Astrocyte of the spinal cord (primary cell): ENCODE measurements at regions not wholly inside any gene's neighbourhood (a gene's known extent, or its start where the extent isn't known, plus 50 kb on each side); places are given as distances from the start of the nearest gene placed in this dataset.
"Not testable (repeated sequence)": the region's sequence is repeated elsewhere in the genome, so short reads cannot be mapped to it uniquely, and the experiment has no call there.

Experiments
- DNase-seq: peaks from one replicate; pipeline ENCODE4 v3.0.0; 2011; ENCODE audit warnings: low read depth, low spot score
- H3K4me3 ChIP-seq: 2 replicates; pipeline ENCODE4 v1.5.1; 2011; ENCODE audit warnings: low read depth, mild to moderate bottlenecking, low read length, moderate library complexity
- CTCF ChIP-seq: IDR thresholded peaks from 2 replicates; pipeline ENCODE4 v1.5.1; 2012; ENCODE audit warnings: low read depth, mild to moderate bottlenecking, low read length, inconsistent platforms
- in situ Hi-C: cut with HindIII; loops from 2 replicates; pipeline ENCODE4 v1.10.0; 2017; ENCODE audit warnings: low sequenced_read_pairs

- H3K4me3 ChIP-seq: no peak overlapping the region
- no peak for DNase-seq
- no peak for TF ChIP-seq CTCF
- in situ Hi-C loops: no loop called here
Measured at GRCh38 chr2:22970991-22971390, 414.0 kb upstream of the KLHL29 start.

GRCh38 chr2:22981785-22982184 is 403.2 kb upstream of the KLHL29 start:
- TF ChIP-seq CTCF: no peak
- in situ Hi-C loops: no loop called here
- no peak overlapping the region for H3K4me3 ChIP-seq
- DNase-seq: no peak

GRCh38 chr2:22984152-22984551 is 400.8 kb upstream of the KLHL29 start:
- DNase-seq, H3K4me3 ChIP-seq, in situ Hi-C loops: not testable (repeated sequence)

GRCh38 chr2:22990246-22990645 is 394.7 kb upstream of the KLHL29 start:
- H3K4me3 ChIP-seq: no peak overlapping the region
- DNase-seq: no peak
- no peak for TF ChIP-seq CTCF
- in situ Hi-C loops: no loop called here

GRCh38 chr2:22991844-22992243 is 393.1 kb upstream of the KLHL29 start:
- no peak for TF ChIP-seq CTCF
- in situ Hi-C loops: no loop called here
- DNase-seq: no peak
- no peak overlapping the region for H3K4me3 ChIP-seq

GRCh38 chr2:22992441-22992840 is 392.5 kb upstream of the KLHL29 start:
- in situ Hi-C loops: no loop called here
- DNase-seq: no peak
- TF ChIP-seq CTCF: no peak
- no peak overlapping the region for H3K4me3 ChIP-seq

GRCh38 chr2:22993250-22993649 is 391.7 kb upstream of the KLHL29 start:
- no peak for DNase-seq
- no peak overlapping the region for H3K4me3 ChIP-seq
- TF ChIP-seq CTCF: no peak
- in situ Hi-C loops: no loop called here
